HG03175 (cell line): ENCODE measurements at regions not wholly inside any gene's neighbourhood (a gene's known extent, or its start where the extent isn't known, plus 50 kb on each side); places are given as distances from the start of the nearest gene placed in this dataset.

Experiments used
- ATAC-seq: cut with Tn5 transposase; IDR thresholded peaks from one replicate; pipeline ENCODE4 v1.9.1; 2021; ENCODE audit warnings: mild to moderate bottlenecking, moderate library complexity; ENCODE audit not compliant: unreplicated experiment

DNA sequence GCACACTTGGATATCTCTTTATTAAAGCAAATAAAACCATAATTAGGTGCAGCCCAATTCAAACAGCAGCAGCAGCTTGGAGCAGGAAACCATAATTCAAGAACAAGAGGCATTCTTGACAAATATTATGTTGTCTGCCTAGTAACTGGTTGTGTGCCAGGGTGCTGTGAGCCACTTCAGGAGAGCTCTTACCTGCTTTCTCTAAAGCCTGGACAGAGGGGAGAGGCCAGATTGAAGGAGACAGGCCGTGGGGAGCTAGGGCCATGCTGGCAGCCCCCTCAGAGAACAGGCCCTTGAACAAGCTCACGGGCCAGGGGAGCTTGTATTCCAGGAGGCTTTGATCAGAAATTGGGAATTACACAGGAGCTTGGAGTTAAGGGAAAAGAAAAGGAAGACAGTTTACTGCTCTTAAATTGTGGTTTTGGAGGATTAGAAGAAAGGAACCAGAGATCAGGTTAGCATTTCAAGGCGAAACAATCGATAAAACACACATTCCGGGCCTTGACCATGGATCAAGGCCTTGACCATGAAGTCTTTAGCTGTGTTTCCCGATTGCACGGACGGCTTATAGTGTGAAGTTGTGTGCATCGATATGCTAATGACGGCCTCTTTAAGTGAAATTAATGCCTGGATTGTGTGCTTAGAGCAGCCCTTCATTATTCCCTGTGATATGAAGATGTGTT, 69.8 kb upstream of the NKX2-2 start:
- no peak for ATAC-seq

- ATAC-seq: no peak
Observed at GRCh38 chr20:21577551-21577950, 63.7 kb upstream of the NKX2-2 start.

DNA sequence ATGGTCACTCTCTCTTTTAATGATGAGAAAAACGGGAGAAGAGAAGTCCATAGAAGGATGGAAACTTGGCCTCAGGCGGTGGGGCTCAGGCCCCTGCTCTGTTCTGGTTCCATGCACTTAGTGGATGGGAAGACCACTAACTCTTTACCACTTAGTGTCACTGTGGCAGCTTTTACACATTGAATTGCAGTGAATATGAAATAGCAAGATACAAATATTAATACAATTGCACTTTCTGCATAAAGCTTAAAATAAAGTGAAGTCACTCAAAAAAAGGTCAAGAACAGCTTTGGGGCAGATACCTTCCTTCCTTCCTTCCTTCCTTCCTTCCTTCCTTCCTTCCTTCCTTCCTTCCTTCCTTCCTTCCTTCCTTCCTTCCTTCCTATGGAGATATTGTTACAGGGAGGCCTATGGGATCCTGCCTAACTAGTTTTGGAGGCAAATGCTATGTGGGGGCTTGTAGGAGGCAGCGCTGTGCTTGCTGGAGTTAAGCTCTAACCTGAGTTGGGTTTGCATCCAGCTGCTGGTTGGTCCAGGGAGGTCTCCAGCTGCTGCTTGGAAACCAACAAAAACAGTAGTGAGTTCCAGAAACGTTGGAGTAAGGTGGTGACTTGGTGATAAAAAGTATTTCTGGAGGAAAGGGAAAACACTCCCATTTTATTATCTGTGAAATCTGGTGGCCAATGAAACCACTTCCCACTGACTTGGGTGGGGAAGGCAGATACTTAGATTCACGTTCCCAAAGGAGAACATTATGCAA, 62.3 kb upstream of the NKX2-2 start:
- ATAC-seq: no peak

GRCh38 chr20:21575167-21575566, 61.3 kb upstream of the NKX2-2 start:
- ATAC-seq: no peak

- ATAC-seq: no peak
Observed at GRCh38 chr20:21574443-21574842, 60.6 kb upstream of the NKX2-2 start.

- no peak for ATAC-seq
Observed at GRCh38 chr20:21573259-21573658, 59.4 kb upstream of the NKX2-2 start.

- ATAC-seq: no peak
Observed at GRCh38 chr20:21571841-21572690, 58.2 kb upstream of the NKX2-2 start.

DNA sequence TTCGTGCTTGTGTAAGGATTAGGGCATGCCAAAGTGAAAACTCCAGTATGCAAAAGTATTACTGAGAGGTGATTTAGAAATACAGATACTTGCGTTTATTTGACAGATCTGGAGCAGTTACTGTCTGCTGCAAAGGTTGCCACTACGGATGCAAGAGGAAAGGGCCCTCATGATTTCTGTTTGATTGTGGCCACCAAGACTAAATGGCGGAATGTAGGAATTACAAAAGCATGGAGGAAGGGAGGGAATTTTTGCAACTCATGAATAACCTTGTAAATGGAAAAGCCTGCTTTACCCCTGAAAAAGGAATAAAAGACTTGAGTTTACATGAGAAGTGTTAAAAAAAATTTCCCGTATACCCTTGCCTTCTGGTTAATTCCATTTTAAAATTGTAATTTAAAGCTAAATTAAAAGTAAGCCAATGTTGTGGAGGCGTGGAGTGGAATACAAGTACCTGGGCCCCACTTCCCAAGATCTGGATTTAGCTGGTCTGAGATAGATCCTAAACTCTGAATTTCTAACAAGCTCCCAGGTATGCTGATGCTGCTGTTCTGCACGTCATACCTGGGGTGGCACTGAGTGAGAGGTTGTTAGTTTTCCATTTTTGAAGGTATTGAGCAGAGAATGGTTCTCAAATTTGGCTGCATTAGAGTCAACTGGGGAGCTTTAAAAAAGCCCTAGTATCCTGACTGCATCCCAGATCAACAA, 56.6 kb upstream of the NKX2-2 start:
- no peak for ATAC-seq

GRCh38 chr20:21569586-21569985, 55.7 kb upstream of the NKX2-2 start:
- ATAC-seq: no peak

- ATAC-seq: no peak
Observed at GRCh38 chr20:21564127-21564773, 50.4 kb upstream of the NKX2-2 start.
